ENCODE measurements at regions not wholly inside any gene's neighbourhood (a gene's known extent, or its start where the extent isn't known, plus 50 kb on each side); places are given as distances from the start of the nearest gene placed in this dataset.

GRCh38 chr4:180757927-180758326 is 1485.3 kb upstream of the TENM3 start:
- TF ChIP-seq EP300 (IDR thresholded peaks at IDR 0.05) (no peak), POLR2A (IDR thresholded peaks at IDR 0.05) (no peak), CTCF (IDR thresholded peaks at IDR 0.05) (no peak)
